ENCODE measurements at regions not wholly inside any gene's neighbourhood (a gene's known extent, or its start where the extent isn't known, plus 50 kb on each side); places are given as distances from the start of the nearest gene placed in this dataset.

GRCh38 chr1:70503358-70503757 lies 92.3 kb downstream of the CTH start:
- TF ChIP-seq CTBP1 (IDR thresholded peaks at IDR 0.05; ENCODE audit: borderline replicate concordance): no peak
- TF ChIP-seq L3MBTL2 (conservative IDR thresholded peaks at IDR 0.05): no peak
- TF ChIP-seq SUZ12 (IDR thresholded peaks at IDR 0.05): no peak
- TF ChIP-seq HDGF (IDR thresholded peaks at IDR 0.05; ENCODE audit: borderline replicate concordance): no peak
- TF ChIP-seq FOXA1 (IDR thresholded peaks at IDR 0.05): no peak
- TF ChIP-seq BHLHE40 (IDR thresholded peaks at IDR 0.05; ENCODE audit: borderline replicate concordance): no peak
- no peak for TF ChIP-seq FOXK2 (IDR thresholded peaks at IDR 0.05)
- TF ChIP-seq SP1 (IDR thresholded peaks at IDR 0.05): no peak
- TF ChIP-seq NFRKB (IDR thresholded peaks at IDR 0.05): no peak
- TF ChIP-seq, protein P1, sequence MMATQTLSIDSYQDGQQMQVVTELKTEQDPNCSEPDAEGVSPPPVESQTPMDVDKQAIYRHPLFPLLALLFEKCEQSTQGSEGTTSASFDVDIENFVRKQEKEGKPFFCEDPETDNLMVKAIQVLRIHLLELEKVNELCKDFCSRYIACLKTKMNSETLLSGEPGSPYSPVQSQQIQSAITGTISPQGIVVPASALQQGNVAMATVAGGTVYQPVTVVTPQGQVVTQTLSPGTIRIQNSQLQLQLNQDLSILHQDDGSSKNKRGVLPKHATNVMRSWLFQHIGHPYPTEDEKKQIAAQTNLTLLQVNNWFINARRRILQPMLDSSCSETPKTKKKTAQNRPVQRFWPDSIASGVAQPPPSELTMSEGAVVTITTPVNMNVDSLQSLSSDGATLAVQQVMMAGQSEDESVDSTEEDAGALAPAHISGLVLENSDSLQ (IDR thresholded peaks at IDR 0.05): no peak

Data from HEK293T (cell line).